ENCODE measurements at regions not wholly inside any gene's neighbourhood (a gene's known extent, or its start where the extent isn't known, plus 50 kb on each side); places are given as distances from the start of the nearest gene placed in this dataset.
A peak's percentile ranks its signal among the peaks of the same experiment; 100 is the strongest.

DNA sequence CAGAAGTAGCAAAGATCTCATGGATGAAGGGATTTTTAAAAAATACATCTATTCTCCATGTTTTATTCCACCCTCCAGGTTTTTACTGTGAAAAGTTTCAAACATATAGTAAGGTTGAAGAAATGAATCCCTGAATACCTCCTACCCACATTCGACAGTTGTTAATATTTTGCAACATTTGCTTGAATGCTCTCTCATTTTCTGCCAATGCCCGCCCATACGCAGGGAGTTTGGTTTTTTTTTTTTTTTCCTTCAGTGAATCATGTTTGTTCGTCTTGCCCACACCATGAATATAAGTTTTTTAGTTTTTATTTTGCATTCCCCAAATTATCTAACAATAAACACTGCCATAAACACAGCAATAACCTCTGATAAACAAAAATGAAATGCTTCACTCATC is 82.9 kb downstream of the MAP1LC3B2 start:
- CTCF ChIA-PET: no interaction called here
- DNase-seq (ENCODE audit: low read depth, low spot score) (no peak), ATAC-seq (no peak)
- intact Hi-C loops (cut with micrococcal nuclease): no loop called here
- Histone ChIP-seq H3K9me2 (ENCODE audit: insufficient read depth) (no peaks in the 10 kb centered on the region), H3K4me2 (ENCODE audit: low read length) (no peak overlapping the region), H3K9ac (ENCODE audit: low read length) (no peak overlapping the region), H3K79me2 (ENCODE audit: insufficient read depth, low read length) (no peaks in the 10 kb centered on the region), H2AFZ (ENCODE audit: low read depth, low read length, poor library complexity, severe bottlenecking) (peak overlapping the region; percentile 64), H4K20me1 (ENCODE audit: insufficient read depth) (no peaks in the 10 kb centered on the region), H3K9me3 (ENCODE audit: control insufficient read depth in 1 of 2, insufficient read depth in 1 of 2, low read depth in 1 of 2, low read length in 2 of 2) (no peaks in the 10 kb centered on the region), H3K27me3 (ENCODE audit: insufficient read depth, low read length) (no peaks in the 10 kb centered on the region), H3K36me3 (ENCODE audit: control insufficient read depth in 1 of 2, insufficient read depth in 2 of 2, low read length in 2 of 2) (no peaks in the 10 kb centered on the region), H3K4me1 (ENCODE audit: control insufficient read depth in 1 of 2, insufficient read depth in 2 of 2, low read length in 2 of 2) (peaks cover 0 to 10% of the 10 kb centered on the region in 2 experiments; a peak in 1 of 4 replicates), H3K4me3 (replicated peaks in 1 of 2; ENCODE audit: low read depth in 1 of 2, low read length in 2 of 2) (no peak overlapping the region), H3K27ac (ENCODE audit: low read depth, low read length) (no peak overlapping the region)
- RAD21 ChIA-PET (ENCODE audit: low non-redundant PET in 1 of 2, low total read pairs in 2 of 2, uncharacterized antibody in 2 of 2, unreplicated experiment in 2 of 2): no interaction called here
- POLR2A ChIA-PET: no interaction called here
- BruUV-seq (replicated peaks): no TSS peak
- TF ChIP-seq ELF1 (IDR thresholded peaks at IDR 0.05; ENCODE audit: borderline replicate concordance, low read depth) (no peak), SRF (IDR thresholded peaks at IDR 0.05; ENCODE audit: low read depth) (no peak), ZNF274 (IDR thresholded peaks at IDR 0.05; ENCODE audit: low read depth, low read length) (no peak), EZH2 (IDR thresholded peaks at IDR 0.05) (no peak), POLR2AphosphoS5 (IDR thresholded peaks at IDR 0.05; ENCODE audit: low read depth, low read length) (no peak)
- TF ChIP-seq, protein P1, sequence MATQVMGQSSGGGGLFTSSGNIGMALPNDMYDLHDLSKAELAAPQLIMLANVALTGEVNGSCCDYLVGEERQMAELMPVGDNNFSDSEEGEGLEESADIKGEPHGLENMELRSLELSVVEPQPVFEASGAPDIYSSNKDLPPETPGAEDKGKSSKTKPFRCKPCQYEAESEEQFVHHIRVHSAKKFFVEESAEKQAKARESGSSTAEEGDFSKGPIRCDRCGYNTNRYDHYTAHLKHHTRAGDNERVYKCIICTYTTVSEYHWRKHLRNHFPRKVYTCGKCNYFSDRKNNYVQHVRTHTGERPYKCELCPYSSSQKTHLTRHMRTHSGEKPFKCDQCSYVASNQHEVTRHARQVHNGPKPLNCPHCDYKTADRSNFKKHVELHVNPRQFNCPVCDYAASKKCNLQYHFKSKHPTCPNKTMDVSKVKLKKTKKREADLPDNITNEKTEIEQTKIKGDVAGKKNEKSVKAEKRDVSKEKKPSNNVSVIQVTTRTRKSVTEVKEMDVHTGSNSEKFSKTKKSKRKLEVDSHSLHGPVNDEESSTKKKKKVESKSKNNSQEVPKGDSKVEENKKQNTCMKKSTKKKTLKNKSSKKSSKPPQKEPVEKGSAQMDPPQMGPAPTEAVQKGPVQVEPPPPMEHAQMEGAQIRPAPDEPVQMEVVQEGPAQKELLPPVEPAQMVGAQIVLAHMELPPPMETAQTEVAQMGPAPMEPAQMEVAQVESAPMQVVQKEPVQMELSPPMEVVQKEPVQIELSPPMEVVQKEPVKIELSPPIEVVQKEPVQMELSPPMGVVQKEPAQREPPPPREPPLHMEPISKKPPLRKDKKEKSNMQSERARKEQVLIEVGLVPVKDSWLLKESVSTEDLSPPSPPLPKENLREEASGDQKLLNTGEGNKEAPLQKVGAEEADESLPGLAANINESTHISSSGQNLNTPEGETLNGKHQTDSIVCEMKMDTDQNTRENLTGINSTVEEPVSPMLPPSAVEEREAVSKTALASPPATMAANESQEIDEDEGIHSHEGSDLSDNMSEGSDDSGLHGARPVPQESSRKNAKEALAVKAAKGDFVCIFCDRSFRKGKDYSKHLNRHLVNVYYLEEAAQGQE (IDR thresholded peaks at IDR 0.05; ENCODE audit: low read depth): no peak

DNA sequence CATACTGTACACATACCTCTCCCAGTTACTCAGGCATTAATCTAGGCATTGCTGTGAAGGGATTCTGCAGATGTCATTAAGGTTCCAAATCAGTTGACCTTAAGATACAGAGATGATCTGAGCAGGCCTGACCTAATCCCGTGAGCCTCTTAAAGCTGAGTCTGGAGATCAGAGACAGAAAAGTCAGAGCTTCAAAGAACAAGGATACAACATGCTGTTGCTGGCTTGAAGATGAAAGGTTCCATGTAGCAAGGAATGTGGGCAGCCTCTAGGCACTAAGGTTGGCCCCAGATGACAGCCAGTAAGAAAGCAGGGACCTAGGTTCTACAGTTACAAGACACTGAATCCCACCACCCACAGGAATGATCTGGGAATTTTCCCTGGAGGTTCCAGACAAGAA is 81.1 kb downstream of the MAP1LC3B2 start:
- Histone ChIP-seq H4K20me1 (ENCODE audit: insufficient read depth) (no peaks in the 10 kb centered on the region), H2AFZ (ENCODE audit: low read depth, low read length, poor library complexity, severe bottlenecking) (no peak overlapping the region)
- ATAC-seq: no peak

More for the DNA sequence above, 81.1 kb downstream of the MAP1LC3B2 start:
- Histone ChIP-seq H3K4me1 (ENCODE audit: control insufficient read depth in 1 of 2, insufficient read depth in 2 of 2, low read length in 2 of 2) (peaks cover 0 to 10% of the 10 kb centered on the region in 2 experiments; a peak in 1 of 4 replicates), H3K79me2 (ENCODE audit: insufficient read depth, low read length) (no peaks in the 10 kb centered on the region), H3K9ac (ENCODE audit: low read length) (no peak overlapping the region), H3K27me3 (ENCODE audit: insufficient read depth, low read length) (no peaks in the 10 kb centered on the region), H3K4me2 (ENCODE audit: low read length) (no peak overlapping the region), H3K9me2 (ENCODE audit: insufficient read depth) (no peaks in the 10 kb centered on the region), H3K9me3 (ENCODE audit: control insufficient read depth in 1 of 2, insufficient read depth in 1 of 2, low read depth in 1 of 2, low read length in 2 of 2) (no peaks in the 10 kb centered on the region), H3K4me3 (replicated peaks in 1 of 2; ENCODE audit: low read depth in 1 of 2, low read length in 2 of 2) (no peak overlapping the region), H3K27ac (ENCODE audit: low read depth, low read length) (no peak overlapping the region), H3K36me3 (ENCODE audit: control insufficient read depth in 1 of 2, insufficient read depth in 2 of 2, low read length in 2 of 2) (no peaks in the 10 kb centered on the region)
- ChIA-PET POLR2A (no interaction called here), RAD21 (ENCODE audit: low non-redundant PET in 1 of 2, low total read pairs in 2 of 2, uncharacterized antibody in 2 of 2, unreplicated experiment in 2 of 2) (no interaction called here), CTCF (no interaction called here)
- intact Hi-C loops (cut with micrococcal nuclease): no loop called here
- BruUV-seq (replicated peaks): no TSS peak
- DNase-seq (ENCODE audit: low read depth, low spot score): no peak
- TF ChIP-seq JUND (IDR thresholded peaks at IDR 0.05): no peak
- no peak for TF ChIP-seq SRF (IDR thresholded peaks at IDR 0.05; ENCODE audit: low read depth)
- TF ChIP-seq EZH2 (IDR thresholded peaks at IDR 0.05): no peak
- TF ChIP-seq FOSL1 (IDR thresholded peaks at IDR 0.05; ENCODE audit: low read depth): no peak
- TF ChIP-seq, protein P2, sequence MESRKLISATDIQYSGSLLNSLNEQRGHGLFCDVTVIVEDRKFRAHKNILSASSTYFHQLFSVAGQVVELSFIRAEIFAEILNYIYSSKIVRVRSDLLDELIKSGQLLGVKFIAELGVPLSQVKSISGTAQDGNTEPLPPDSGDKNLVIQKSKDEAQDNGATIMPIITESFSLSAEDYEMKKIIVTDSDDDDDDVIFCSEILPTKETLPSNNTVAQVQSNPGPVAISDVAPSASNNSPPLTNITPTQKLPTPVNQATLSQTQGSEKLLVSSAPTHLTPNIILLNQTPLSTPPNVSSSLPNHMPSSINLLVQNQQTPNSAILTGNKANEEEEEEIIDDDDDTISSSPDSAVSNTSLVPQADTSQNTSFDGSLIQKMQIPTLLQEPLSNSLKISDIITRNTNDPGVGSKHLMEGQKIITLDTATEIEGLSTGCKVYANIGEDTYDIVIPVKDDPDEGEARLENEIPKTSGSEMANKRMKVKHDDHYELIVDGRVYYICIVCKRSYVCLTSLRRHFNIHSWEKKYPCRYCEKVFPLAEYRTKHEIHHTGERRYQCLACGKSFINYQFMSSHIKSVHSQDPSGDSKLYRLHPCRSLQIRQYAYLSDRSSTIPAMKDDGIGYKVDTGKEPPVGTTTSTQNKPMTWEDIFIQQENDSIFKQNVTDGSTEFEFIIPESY (IDR thresholded peaks at IDR 0.05; ENCODE audit: extremely low read depth, insufficient replicate concordance, low read length): no peak
- no peak for TF ChIP-seq RAD21 (IDR thresholded peaks at IDR 0.05; ENCODE audit: low read depth)
- TF ChIP-seq CBX3 (IDR thresholded peaks at IDR 0.05; ENCODE audit: low read depth): no peak
- no peak for TF ChIP-seq EGR1 (IDR thresholded peaks at IDR 0.05; ENCODE audit: low read depth)
- TF ChIP-seq, protein P3, sequence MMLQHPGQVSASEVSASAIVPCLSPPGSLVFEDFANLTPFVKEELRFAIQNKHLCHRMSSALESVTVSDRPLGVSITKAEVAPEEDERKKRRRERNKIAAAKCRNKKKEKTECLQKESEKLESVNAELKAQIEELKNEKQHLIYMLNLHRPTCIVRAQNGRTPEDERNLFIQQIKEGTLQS (IDR thresholded peaks at IDR 0.05): no peak
- TF ChIP-seq TCF7L2 (IDR thresholded peaks at IDR 0.05; ENCODE audit: borderline replicate concordance, extremely low read depth, insufficient read depth, insufficient read length): no peak
- TF ChIP-seq ZFX (IDR thresholded peaks at IDR 0.05): no peak
- TF ChIP-seq POLR2A (IDR thresholded peaks at IDR 0.05; ENCODE audit: borderline replicate concordance, extremely low read depth, insufficient read depth, insufficient read length): no peak
